Pancreas (tissue), 10 donors: ENCODE measurements at regions not wholly inside any gene's neighbourhood (a gene's known extent, or its start where the extent isn't known, plus 50 kb on each side); places are given as distances from the start of the nearest gene placed in this dataset.

Experiments
- ATAC-seq, 4 donors: fragments of 200-7000 bp; cut with Tn5 transposase; one replicate each; pipeline versions ENCODE4 v1.8.0 to v1.9.1; 2020; ENCODE audit warnings: mild to moderate bottlenecking in 4 of 4, moderate library complexity in 4 of 4
- DNase-seq, 6 donors: peaks; one replicate each; pipeline ENCODE4 v3.0.0-alpha.2; 2020
- FAIRE-seq: peaks from 2 replicates; lab custom pipeline; 2012; peaks lifted over from hg19 to GRCh38; lab: Jason Lieb, UNC
- H3K27ac ChIP-seq, 4 donors: fragments of 200-600 bp; sonication (generic); 1 replicate in 3 of 4; 2 replicates in 1 of 4; pipeline versions ENCODE4 v1.5.0 to v1.8.0; 2020
- H3K27me3 ChIP-seq, 4 donors: fragments of 200-600 bp; one replicate each; pipeline ENCODE4 v1.8.0; 2021
- H3K36me3 ChIP-seq, 3 donors: fragments of 200-600 bp; sonication (generic) in 1 of 3; one replicate each; pipeline versions ENCODE4 v1.5.0 to v1.8.0; 2020 to 2021
- H3K4me1 ChIP-seq, 3 donors: fragments of 200-600 bp; one replicate each; pipeline ENCODE4 v1.8.0; 2021
- H3K4me3 ChIP-seq, 4 donors: fragments of 200-600 bp; sonication (generic) in 2 of 4; one replicate each; pipeline versions ENCODE4 v1.5.0 to v1.8.0; 2020 to 2021
- H3K9me3 ChIP-seq, 4 donors: fragments of 200-600 bp; one replicate each; pipeline ENCODE4 v1.8.0; 2021
- CTCF ChIP-seq, 4 donors: fragments of 200-600 bp; sonication (generic) in 3 of 4; IDR thresholded peaks; one replicate each; pipeline versions ENCODE4 v1.5.0 to v1.8.0; 2021; ENCODE audit warnings: antibody characterized with exemption in 4 of 4
- WGBS, 2 donors: extraction: QIAGEN DNeasy Blood & Tissue Kit; methylation state at CpG; one replicate each; pipeline ENCODE4 v1.1.7; 2013; 5-methylcytosine and 5-hydroxymethylcytosine counted together
- intact Hi-C, 3 donors: fragments of 100-400 bp; cut with DNase I; formaldehyde crosslinking; loops; one replicate each; pipeline versions ENCODE4 v1.11.1 to v1.14.2; 2022
- donor health status: healthy with polysubstance abuse.
- donor health status: DM: no; HTN: no; CAD: no; lungs with moderate emphysema.
- donor health status: DM: no; HTN: no; CAD: no.
- donor health status: control.
- donor health status: control.
- donor health status: Bipolar disorder and iron deficiency.
- donor health status: DM: yes; HTN: yes; CAD: no.
- donor health status: DM: no; HTN: no; CAD: no.
- donor health status: DM: no; HTN: no; CAD: no.
- donor health status: DM: yes; HTN: yes; CAD: no.

GRCh38 chr5:27708534-27708933, 670.1 kb upstream of the CDH9 start:
- FAIRE-seq: no peak
- Histone ChIP-seq H3K4me3 (no peak overlapping the region), H3K4me1 (no peaks in the 10 kb centered on the region), H3K27me3 (no peaks in the 10 kb centered on the region), H3K36me3 (no peaks in the 10 kb centered on the region), H3K9me3 (no peaks in the 10 kb centered on the region), H3K27ac (no peak overlapping the region)
- no peak for ATAC-seq
- TF ChIP-seq CTCF (IDR thresholded peaks at IDR 0.05): no peak
- intact Hi-C loops: no loop called here
- DNase-seq: no peak
- 50 to 65% methylated on average over 3 of the region's 3 CpGs for WGBS, 2 donors

- Histone ChIP-seq H3K36me3 (no peaks in the 10 kb centered on the region), H3K4me1 (no peaks in the 10 kb centered on the region), H3K9me3 (no peaks in the 10 kb centered on the region), H3K27me3 (no peaks in the 10 kb centered on the region), H3K27ac (no peak overlapping the region), H3K4me3 (no peak overlapping the region)
- no peak for FAIRE-seq
- no peak for ATAC-seq
- no peak for TF ChIP-seq CTCF (IDR thresholded peaks at IDR 0.05)
- DNase-seq: no peak
- intact Hi-C loops: no loop called here
Measured at GRCh38 chr5:27706832-27707231, 668.4 kb upstream of the CDH9 start.

- ATAC-seq (no peak), FAIRE-seq (no peak), DNase-seq (no peak)
- no peaks in the 10 kb centered on the region for H3K36me3 ChIP-seq
- H3K27ac ChIP-seq: no peak overlapping the region
- H3K4me1 ChIP-seq: no peaks in the 10 kb centered on the region
- no peaks in the 10 kb centered on the region for H3K9me3 ChIP-seq
- no peaks in the 10 kb centered on the region for H3K27me3 ChIP-seq
- no peak for TF ChIP-seq CTCF (IDR thresholded peaks at IDR 0.05)
- WGBS, 2 donors: 53 to 65% methylated on average over 3 of the region's 3 CpGs
- intact Hi-C loops: no loop called here
- H3K4me3 ChIP-seq: no peak overlapping the region
Measured at GRCh38 chr5:27705661-27706060, 667.3 kb upstream of the CDH9 start.

- Histone ChIP-seq H3K27ac (no peak overlapping the region), H3K36me3 (no peaks in the 10 kb centered on the region), H3K27me3 (no peaks in the 10 kb centered on the region), H3K9me3 (no peaks in the 10 kb centered on the region), H3K4me3 (no peak overlapping the region), H3K4me1 (no peaks in the 10 kb centered on the region)
- ATAC-seq: no peak
- TF ChIP-seq CTCF (IDR thresholded peaks at IDR 0.05): no peak
- no peak for FAIRE-seq
- DNase-seq: no peak
- intact Hi-C loops: no loop called here
- 46 to 58% methylated on average over 7 of the region's 7 CpGs for WGBS, 2 donors
Measured at GRCh38 chr5:27701931-27702903, 663.8 kb upstream of the CDH9 start.

GRCh38 chr5:27700526-27700925, 662.1 kb upstream of the CDH9 start:
- no peaks in the 10 kb centered on the region for H3K36me3 ChIP-seq
- H3K4me1 ChIP-seq: no peaks in the 10 kb centered on the region
- TF ChIP-seq CTCF (IDR thresholded peaks at IDR 0.05): no peak
- no peaks in the 10 kb centered on the region for H3K9me3 ChIP-seq
- intact Hi-C loops: no loop called here
- FAIRE-seq (no peak), DNase-seq (no peak), ATAC-seq (no peak)
- no peak overlapping the region for H3K27ac ChIP-seq
- no peak overlapping the region for H3K4me3 ChIP-seq
- no peaks in the 10 kb centered on the region for H3K27me3 ChIP-seq
